Stimulated activated CD8-positive, alpha-beta memory T cell treated with anti-CD3 and anti-CD28 coated beads, Interleukin-4, amount 100 ng/mL, for 4 hours (primary cell): ENCODE measurements at regions not wholly inside any gene's neighbourhood (a gene's known extent, or its start where the extent isn't known, plus 50 kb on each side); places are given as distances from the start of the nearest gene placed in this dataset.

Experiments used
- DNase-seq, 2 donors: peaks; one replicate each; pipeline ENCODE4 v3.0.0-alpha.2; 2020; ENCODE audit warnings: low read depth in 2 of 2, low spot score in 1 of 2

- DNase-seq, result no peak
These were observed 249.0 kb upstream of the TANK start for GRCh38 chr2:160911258-160911657.

- DNase-seq, result no peak
These were observed 248.0 kb upstream of the TANK start for GRCh38 chr2:160912276-160912675.

GRCh38 chr2:160913323-160913722 is 246.9 kb upstream of the TANK start:
- no peak for DNase-seq

- DNase-seq, result no peak
These were observed 246.0 kb upstream of the TANK start for GRCh38 chr2:160914217-160914616.

- no peak for DNase-seq
These were observed 243.9 kb upstream of the TANK start for GRCh38 chr2:160916300-160916699.

GRCh38 chr2:160917850-160918249 is 242.4 kb upstream of the TANK start:
- DNase-seq, result no peak

- DNase-seq, result no peak
These were observed 242.0 kb upstream of the TANK start for GRCh38 chr2:160918258-160918657.

GRCh38 chr2:160918906-160919503 is 241.2 kb upstream of the TANK start:
- DNase-seq, result no peak

- DNase-seq, result no peak
These were observed 240.2 kb upstream of the TANK start for GRCh38 chr2:160920061-160920460.

GRCh38 chr2:160920791-160921303 is 239.4 kb upstream of the TANK start:
- DNase-seq, result no peak

GRCh38 chr2:160921386-160921964 is 238.8 kb upstream of the TANK start:
- no peak for DNase-seq

GRCh38 chr2:160924936-160925353 is 235.3 kb upstream of the TANK start:
- DNase-seq, result no peak

GRCh38 chr2:160925956-160926355 is 234.3 kb upstream of the TANK start:
- no peak for DNase-seq

GRCh38 chr2:160927324-160927723 is 232.9 kb upstream of the TANK start:
- DNase-seq, result no peak

GRCh38 chr2:160928854-160929301 is 231.3 kb upstream of the TANK start:
- DNase-seq, result no peak

GRCh38 chr2:160931531-160931930 is 228.7 kb upstream of the TANK start:
- DNase-seq, result no peak

- DNase-seq, result no peak
These were observed 227.3 kb upstream of the TANK start for GRCh38 chr2:160932960-160933359.

GRCh38 chr2:160934263-160934662 is 226.0 kb upstream of the TANK start:
- DNase-seq, result no peak

GRCh38 chr2:160934991-160935390 is 225.2 kb upstream of the TANK start:
- DNase-seq, result no peak

- no peak for DNase-seq
These were observed 224.0 kb upstream of the TANK start for GRCh38 chr2:160936044-160936806.

GRCh38 chr2:160940271-160940670 is 220.0 kb upstream of the TANK start:
- DNase-seq, result no peak

GRCh38 chr2:160940699-160941098 is 219.5 kb upstream of the TANK start:
- no peak for DNase-seq
